ENCODE measurements at regions not wholly inside any gene's neighbourhood (a gene's known extent, or its start where the extent isn't known, plus 50 kb on each side); places are given as distances from the start of the nearest gene placed in this dataset.
A peak's percentile ranks its signal among the peaks of the same experiment; 100 is the strongest.
"Not testable (repeated sequence)": the region's sequence is repeated elsewhere in the genome, so short reads cannot be mapped to it uniquely, and the experiment has no call there.

DNA sequence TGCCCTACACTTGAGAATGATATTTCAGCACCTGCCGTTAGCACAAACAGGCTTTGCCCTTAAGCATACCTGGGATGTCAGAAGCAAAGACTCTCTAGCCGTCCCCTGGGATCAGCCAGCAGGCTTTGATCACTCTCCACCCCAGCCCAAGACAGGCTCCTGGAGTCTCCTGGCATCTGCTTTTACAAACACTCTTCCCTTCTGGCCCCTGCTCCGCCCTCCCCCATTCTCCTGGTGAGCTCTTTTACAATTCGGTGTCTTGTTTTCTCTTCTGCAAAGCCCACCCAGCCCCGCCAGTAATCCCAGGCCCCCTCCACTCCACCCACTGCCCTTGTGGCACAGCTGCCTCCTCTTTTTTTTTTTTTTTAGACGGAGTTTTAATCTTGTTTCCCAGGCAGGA is 50.4 kb downstream of the KATNIP start:
- DNase-seq, result peak; percentile 89

DNA sequence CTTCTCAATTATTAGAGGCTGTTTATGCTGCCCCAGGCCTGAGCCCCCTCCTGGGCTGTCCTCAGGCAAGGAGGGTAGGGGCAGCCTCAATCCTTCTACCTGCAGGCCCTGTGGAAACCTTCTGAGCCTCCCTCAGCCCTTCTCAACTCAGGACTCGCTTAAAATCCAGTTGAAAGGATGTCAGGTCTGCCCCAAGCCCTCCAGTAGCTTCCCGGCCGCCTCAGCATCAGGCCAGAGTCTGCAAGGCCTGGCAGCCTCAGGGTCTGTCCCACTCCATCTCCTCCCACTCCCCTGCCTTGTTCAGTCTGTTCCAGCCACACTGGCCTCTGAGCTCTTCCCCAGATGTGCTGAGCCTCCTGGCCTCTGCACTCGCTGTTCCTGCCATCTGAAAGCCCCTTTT is 52.2 kb downstream of the KATNIP start:
- DNase-seq, result no peak

DNA sequence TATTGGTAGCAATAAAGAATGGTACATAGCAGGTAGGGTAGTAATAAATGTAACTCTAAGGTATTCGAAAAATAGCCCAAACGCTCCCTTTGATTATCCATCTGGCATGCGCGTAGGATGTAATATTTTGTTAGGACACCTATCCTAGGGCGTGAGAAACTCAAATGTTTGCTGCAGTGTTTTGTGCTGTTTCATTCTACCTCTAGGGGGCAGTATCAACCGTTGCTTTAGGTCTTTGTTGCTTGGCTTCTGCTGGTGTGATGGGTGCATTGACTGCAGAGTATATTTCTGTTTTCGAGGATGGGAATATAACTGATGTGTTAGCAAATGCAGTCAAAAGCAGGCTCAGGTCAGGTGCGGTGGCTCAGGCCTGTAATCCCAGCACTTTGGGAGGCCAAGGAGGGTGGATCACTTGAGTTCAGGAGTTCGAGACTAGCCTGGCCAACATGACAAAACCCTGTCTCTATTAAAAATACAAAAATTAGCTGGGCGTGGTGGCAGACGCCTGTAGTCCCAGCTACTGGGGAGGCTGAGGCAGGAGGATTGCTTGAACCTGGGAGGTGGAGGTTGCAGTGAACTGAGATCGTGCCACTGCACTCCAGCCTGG is 55.7 kb downstream of the KATNIP start:
- DNase-seq, result peak; percentile 12

DNA sequence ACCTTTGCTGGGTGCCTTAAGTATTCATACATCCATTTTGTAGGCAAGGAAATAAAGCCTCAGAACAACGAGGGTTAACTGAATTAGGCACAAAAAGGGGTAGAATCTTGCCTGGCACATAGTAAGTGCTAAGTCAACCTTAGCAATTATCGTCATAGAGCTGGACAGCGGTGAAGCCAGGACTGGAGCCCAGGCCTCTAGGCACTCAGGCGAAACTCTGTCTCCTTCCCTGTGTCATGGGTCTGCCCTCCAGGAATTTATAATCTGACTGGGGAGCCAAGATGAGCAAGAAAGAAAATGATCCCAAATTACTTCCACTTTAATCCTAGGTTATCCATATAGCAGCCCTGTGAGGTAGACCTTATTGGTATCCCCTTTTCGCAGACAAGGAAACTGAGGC is 61.4 kb downstream of the KATNIP start:
- DNase-seq, result no peak

DNA sequence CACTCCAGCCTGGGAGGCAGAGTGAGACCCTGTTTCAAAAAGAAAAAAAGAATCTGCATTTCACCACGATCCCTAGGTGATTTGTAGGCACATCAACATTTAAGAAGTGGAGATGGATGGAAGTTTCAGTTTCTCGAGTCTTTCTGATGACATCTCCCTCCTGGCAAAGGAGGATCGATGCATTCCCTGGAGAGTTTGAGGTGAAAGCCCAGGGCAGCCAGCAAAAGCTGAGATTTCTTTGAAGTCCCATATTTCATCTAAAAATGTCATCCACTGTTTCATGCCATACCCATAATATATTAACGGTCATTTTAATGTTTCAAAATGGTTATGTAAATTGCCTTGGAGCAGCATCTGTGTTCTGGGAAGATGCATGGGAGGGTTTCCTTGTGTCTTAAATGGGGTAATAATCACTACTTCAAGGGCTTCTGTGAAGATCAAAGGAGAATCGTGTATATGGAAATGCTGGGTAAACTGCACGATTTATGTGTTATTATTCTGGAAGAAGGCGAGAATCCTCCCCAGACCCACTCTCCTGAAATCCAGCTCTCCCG is 63.4 kb downstream of the KATNIP start:
- DNase-seq, result no peak

DNA sequence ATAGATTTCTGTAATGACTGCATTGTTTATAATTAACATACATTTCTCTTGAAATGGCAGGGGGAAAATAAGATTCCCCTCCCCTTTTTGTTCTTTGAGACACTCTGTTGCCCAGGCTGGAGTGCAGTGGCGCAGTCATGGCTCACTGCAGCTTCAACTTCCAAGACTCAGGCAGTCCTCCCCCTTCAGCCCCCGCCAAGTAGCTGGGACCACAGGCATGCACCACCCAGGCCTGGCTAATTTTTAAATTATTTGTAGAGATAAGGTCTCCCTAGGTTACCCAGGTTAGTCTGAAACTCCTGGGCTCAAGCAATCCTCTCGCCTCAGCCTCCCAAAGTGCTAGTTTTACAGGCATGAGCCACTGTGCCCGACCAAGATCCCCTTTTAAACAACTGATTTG is 67.7 kb downstream of the KATNIP start:
- DNase-seq, result no peak

DNA sequence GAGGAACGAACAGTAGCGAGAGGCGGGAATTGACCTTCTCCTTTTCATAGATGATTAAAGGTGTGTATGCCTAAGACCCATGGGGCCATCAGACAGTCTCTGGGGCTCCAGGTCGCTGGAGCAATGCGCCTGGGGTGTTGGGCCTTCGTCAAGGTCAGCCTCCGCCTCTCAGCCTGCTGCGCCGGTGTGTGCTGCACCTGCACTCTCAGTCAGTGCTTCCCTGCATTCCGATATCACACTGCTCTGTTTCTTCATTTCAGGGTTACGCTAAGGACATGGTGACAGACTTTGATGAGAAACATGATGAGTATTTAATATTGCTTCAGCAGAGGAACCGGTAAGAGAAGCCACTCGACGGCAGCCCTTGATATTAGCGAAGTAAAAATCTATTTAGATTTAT is 68.2 kb downstream of the KATNIP start:
- no peak for DNase-seq

DNA sequence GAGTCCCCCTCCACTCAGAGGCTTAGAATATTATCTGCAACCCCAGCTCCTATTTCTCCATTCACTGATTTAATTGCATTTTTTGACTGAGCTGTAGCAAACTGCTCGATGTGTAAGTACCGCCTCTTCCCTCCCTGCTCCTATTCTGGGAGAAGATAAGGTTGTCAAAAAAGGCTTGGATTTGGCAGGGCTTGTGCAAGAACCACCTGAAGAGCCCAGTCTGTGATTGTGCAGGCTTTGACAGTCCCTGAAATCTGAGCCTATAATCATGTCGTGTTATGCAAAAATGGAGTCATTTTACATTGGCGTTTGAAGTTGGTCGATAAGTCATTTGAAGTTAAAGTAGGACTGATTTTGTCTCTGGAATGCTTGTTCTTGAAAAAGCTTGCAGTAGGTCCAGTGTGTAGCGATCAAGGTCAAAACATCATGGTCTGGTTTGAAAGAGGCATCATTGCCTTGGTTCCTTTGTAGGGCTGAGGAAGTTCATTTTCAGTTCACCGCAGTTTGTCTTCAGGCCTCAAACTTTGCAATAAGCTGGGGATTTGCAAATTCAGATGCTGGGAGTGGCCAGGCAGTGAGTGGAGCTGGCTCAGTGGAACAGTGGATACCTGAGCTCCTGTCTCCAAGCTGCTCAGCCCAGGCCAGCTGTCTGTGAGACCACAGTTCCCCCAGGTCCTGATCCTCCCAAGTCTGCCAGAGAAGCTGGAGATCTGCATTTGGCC is 68.8 kb downstream of the KATNIP start:
- DNase-seq, result peak; percentile 25

DNA sequence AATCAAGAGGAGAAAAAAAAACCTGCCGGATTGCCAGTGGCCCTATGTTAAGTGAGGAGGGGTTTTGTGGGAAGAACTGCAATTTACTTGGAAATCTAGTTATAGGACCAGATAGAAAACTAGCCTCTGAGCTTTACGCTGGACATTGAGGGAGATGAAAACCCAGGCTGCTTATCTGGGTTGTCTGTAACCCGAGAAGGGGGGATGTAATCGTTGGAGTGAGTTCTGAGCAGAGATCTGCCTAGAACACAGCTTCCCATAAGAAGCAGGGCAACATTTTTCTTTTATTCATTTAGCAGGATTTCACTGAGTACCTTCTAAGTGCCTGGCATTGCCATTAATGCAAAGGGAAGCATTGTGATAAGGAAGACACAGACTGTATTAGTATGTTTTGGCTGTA is 70.6 kb downstream of the KATNIP start:
- DNase-seq, result no peak

DNA sequence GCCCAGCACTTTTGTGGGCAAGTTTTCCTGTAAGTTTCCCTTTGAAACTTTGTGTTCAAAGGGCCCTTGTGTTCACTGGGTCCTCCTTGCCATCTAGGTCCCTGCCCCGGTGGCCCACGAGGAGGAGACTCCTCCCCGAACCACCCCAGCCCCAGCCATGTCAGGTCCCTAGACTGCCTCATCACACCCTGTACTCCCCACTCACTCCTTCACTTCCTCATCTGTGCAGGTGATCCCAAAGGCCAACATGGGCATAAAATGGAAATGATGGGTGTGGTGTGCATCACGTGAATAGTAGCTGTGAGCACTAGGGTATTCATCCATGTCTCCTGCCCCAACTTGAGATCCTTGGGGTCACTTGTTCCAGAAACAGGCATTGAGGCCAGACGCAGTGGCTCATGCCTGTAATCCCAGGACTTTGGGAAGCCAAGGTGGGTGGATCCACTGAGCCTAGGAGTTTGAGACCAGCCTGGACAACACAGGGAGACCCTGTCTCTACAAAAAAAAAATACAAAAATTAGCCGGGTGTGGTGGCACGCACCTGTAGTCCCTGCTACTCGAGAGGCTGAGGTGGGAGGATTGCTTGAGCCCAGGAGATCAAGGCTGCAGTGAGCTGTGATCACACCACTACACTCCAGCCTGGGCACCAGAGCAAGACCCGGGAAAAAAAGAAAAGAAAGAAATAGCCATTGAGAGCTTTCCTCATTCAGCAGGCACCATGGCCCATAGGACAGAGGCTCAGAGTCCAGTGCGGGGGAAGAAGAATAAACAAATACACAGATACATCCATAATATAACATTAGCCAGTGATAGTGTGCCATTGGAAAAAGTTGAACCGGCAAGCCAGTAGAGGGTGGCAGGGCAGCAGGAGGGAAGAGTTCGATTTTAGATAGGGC is 74.5 kb downstream of the KATNIP start:
- DNase-seq, result no peak

DNA sequence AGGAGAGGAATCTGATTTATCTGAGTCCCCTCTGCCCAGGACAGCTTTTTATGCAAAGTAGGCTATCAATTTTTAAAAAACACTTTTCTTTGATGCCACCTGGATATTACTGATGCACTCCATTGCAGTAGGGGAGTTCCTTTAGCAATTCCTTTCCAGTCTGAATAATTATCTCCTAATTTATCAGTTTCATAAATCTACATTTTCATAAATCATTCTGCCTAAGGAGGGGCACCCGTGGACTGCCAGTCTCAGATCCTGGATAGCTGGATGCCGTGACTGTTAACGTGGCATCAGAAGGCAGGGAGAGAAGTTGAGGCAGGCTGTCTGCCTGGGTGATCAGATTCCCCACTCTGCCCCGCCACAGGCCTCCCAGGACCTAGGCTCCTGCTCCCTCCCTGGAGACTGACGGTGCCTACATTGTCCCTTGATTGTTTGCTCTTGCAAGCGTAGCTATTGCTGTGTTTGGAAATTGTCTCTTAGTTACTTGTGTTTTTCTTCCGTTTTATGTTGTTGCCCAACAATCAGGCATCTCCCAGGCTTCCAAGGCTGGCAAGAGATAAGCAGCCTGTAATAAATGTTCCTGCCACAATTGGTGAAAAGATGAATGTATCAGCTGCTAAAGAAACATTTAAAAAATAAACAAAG is 75.2 kb downstream of the KATNIP start:
- DNase-seq, result peak; percentile 19

DNA sequence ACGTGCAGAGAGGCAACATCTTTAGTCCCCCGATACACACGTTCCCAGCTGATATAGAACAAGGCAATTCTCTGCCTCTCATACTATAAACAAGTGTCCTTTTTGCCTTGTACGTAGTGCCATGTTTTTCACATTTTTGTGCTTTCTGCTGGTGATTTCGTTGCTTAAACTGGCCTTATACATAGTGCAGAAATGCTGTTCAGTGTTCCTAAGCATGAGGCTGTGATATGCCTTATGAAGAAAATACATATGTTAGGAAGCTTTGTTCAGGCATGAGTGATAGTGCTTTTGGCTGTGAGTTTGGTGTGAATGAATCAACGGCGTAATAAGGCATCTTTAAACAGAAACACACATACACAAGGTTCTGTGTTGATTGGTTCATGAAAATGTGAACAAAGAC is 77.2 kb downstream of the KATNIP start:
- no peak for DNase-seq

DNA sequence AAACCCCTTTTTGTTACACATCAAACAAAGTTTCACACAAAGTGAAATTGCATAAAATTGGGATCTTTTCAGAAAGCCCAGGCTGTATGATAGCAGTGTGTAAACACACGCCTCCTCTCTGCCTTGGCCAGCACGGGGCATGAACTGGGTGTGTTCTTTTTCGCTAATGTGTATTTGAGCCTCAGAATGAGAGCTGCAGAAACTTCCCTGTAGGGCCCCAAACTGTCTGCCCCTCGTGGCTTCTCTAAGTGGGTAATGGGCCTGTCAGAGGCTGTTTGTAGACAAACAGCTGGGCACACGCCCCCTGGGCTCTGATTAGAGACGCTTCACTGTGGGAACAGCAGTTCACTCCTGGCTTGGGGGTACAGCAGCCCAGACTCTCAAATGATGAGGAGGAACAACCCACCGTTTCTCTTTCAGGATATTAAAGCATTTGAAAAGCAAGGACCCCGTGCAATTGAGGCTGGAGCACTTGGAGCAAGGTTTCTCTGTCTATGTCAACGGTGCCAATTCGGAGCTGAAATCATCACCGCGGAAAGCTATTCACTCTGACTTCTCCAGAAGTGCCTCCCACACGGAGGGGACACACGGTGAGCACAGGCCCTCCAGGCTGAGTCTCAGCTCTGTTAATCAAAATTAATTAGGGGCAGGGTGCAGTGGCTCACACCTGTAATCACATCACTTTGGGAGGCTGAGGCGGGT is 78.4 kb downstream of the KATNIP start:
- DNase-seq, result peak; percentile 57

DNA sequence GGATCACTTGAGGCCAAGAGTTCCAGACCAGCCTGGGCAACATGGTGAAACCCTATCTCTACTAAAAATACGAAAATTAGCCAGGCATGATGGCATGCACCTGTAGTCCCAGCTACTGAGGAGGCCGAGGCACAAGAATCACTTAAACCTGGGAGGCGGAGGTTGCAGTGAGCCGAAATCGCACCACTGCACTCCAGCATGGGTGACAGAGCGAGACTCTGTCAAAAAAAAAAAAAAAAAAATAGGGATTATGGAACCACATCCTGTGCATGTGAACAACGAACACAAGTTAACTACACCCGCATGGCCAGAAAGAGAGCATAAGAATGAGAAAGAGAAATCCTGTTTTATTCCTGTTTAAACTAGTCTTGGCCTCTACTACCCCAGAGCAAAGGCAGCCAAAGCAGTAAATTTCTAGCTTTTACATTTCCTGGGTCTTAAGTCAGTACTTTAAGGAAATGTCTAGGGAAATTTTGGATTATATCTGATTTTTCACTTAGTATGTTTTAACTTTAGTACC is 79.1 kb downstream of the KATNIP start:
- DNase-seq, result not testable (repeated sequence)

DNA sequence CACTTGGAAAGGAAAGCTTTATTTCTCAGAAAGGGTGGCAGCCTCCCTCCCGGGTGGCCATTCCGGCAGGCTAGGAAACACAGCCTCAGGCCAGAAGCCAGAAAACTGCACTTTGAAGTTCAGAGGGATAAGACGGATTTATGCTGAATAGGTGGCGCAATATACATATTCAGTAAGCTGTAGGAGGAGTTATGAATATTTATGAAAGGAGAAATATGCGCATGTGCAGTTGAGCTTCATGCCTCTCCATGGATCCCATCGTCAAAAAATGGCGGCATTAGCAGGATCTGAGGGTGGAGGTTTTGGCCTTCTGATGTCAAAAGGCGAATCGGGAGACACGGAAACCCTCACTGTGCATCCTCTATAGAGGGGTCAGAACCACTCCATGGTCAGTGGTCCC is 82.3 kb downstream of the KATNIP start:
- DNase-seq, result no peak

DNA sequence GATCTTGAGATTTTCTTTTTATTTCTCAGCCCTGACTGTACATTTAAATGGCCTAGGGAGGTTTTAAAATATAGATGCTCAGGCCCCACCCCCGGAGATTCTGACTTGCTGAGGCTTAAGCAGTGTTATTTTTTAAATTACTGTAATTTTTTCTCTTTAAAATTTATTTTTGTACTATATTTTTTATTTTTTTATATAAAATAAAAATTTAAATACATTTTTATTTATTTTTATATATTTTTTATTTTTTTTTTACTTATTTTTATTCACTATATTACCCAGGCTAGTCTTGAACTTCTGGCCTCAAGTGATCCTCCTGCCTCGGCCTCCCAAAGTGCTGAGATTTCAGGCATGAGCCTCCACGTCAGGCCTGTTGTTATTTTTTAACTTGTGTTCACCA is 83.3 kb downstream of the KATNIP start:
- no peak for DNase-seq

DNA sequence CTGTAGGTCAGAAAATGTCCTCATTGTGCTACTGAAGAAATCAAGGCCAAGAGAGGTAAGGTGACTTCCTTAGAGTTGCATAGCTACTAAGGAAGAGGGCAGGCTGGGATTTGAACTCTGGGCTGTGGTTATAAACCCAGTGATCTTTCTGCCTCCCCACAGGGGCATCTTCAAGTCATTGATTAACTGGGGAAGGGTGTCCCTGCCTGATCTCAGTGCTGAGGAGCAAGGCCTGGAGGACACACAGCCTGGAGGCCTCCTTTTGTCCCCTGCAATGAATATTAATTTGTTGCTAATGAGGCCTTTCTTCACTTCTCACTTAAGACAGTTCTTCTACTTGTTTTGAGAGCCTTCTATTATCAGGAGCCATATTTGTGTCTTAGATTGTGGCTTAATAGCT is 83.8 kb downstream of the KATNIP start:
- no peak for DNase-seq

DNA sequence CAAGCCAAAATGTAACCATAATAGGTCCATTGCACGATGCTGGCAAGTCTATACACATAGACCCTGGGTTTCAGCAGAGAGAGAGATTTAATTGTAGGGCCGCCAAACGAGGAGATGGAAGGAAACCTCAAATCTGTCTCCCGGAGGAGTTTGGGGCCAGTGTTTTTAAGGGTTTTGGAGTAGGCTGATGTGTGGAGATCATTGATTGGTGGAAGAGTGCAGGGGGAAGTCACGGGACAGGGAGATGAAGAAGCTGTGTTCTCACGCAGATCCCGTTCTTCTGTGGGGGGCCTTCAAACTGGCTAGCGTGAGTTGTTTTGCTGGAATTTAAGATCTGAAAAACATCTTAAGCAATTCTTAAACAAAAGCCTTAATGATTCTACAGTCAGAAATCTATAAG is 84.8 kb downstream of the KATNIP start:
- DNase-seq, result no peak

DNA sequence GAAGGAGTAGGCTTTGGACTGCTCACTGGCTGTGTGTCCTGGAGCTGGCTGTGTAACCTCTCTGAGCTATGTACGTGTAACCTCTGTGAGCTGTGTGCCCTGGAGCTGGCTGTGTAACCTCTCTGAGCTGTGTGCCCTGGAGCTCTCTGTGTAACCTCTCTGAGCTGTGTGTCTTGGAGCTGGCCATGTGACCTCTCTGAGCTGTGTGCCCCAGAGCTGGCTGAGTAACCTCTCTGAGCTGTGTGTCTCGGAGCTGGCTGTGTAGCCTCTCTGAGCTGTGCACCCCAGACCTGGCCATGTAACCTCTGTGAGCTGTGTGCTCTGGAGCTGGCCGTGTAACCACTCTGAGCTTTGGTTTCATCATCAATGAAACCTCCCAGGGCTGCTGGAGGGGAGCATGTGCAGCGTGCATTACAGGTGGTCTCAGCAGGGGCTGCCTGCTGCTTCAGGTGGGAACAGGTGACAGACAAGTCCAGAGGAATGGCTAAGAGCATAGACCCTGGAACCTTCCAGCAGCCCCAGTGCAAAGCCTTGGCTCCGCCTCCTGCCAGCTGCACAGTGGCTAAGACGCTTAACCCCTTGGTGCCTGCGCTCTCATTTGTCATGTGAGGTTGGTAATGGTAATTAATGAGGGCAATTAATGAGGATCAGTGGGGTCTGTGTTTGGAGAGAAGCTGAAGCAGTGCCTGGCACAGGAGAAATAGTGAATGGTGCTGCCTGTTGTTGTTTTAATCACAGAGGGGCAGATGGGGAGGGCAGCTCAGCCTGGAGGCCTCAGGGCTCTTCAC is 86.7 kb downstream of the KATNIP start:
- peak; percentile 33 for DNase-seq

DNA sequence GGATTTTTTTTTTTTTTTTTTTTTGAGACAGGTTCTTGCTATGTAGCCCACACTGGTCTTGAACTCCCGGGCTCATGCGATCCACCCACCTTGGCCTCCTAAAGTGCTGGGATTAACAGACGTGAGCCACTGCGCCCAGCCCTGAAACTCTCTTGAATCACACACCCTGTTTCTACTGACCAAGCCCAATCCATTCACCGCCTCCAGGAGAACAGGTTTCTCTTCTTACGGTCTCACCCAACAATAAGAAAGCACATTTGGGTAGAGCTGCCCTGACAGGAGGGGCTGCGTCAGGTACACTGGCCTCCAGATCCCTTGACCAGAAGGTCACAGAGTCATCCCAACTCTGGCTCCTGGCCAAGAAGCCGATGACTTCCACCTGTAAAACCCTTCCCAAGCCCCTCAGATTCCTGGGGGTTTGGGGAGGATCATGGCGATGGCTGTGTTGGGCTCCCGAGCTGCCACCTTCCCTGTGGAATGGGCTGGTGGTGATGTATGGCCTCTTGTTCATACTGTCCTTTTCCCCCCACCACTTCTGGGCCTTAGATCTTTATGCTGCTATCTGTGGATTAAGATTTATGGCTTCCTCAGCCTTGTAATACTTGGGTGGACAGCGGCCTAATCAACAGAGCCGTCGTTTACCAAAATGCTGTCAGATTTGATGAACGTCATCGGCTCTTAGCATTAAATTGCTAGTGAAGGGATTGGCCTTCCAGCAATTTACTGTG is 89.1 kb downstream of the KATNIP start:
- no peak for DNase-seq

All from NCI-H2171 (cell line).